HG03469 (cell line): ENCODE measurements at regions not wholly inside any gene's neighbourhood (a gene's known extent, or its start where the extent isn't known, plus 50 kb on each side); places are given as distances from the start of the nearest gene placed in this dataset.

ENCODE experiments used
- ATAC-seq: cut with Tn5 transposase; IDR thresholded peaks from one replicate; pipeline ENCODE4 v1.9.1; 2021; ENCODE audit warnings: mild to moderate bottlenecking, moderate library complexity, moderate number of reproducible peaks; ENCODE audit not compliant: unreplicated experiment

- no peak for ATAC-seq
These were observed 481.4 kb downstream of the COG6 start for GRCh38 chr13:40136896-40137295.

DNA sequence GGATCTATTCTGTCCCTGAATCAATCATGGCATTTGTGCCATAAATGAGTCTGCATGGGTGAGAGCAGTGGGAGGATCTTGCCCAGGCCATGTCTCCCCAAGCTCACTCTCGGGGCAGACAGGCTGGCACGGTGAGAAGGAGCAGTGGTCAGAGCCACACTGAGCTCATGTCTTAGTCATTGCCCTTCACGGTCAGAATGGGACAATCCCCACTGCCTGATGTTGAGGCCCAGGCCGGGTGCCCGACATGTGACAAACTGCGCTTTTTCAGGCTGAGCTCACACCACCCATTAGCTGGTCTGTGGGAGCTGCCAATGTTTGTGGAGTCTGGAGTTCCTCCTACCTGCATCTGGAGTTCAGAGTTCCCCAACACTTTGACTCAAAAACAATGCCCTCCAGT, 481.9 kb downstream of the COG6 start:
- no peak for ATAC-seq

- ATAC-seq: no peak
These were observed 484.5 kb downstream of the COG6 start for GRCh38 chr13:40139896-40140520.

DNA sequence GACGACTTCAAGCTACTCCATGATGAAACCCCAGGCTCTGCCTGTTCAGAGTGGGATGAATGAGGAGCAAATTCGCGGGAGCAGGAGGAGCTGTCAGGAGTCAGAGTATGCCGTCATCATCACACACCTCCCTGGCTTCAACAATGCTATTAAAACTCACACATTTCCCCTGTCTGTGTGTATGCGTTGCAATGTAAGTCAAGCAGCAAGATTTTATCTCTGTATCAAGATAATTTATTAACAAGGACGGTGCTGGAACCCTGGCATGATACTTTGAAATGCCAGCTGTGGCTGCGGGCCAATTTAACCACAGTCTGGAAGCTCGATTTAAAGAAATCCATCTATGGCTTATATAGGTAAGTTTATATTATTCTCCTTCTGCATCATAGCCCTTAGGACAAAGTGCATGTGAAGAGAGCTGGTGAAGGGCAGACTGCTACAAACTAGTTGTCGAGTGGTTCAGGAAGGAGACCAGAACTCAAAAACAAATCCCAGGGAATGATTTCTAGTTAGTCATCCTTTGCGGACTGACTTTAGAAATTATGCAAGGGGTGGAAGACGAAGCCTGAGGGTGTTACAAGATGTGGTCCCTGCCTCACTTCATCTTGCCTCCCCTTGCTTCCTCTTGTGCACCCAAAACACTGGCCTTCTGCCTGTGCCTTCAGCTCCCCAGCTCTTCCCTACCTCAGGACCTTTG, 486.5 kb downstream of the COG6 start:
- no peak for ATAC-seq

- ATAC-seq: no peak
These were observed 487.6 kb downstream of the COG6 start for GRCh38 chr13:40143106-40143505.

DNA sequence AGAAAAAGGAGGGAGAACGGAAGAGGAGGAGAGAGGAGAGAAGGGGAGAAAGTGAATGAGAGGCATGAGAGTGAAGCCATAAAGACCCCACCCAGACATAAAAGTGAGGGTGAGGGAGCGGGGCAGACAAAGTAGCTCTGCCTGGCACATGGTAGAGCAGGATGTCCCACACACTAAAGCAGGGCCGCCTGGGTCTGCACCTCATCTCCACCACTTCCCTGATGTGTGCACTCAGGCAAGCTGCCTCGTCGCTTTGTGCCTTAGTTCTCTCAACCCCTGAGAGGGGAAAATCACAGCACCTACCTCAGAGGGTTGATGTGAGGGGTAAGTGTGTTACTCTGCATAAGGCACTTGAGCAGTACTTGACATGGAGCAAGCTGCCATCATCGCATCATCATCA, 488.1 kb downstream of the COG6 start:
- no peak for ATAC-seq

DNA sequence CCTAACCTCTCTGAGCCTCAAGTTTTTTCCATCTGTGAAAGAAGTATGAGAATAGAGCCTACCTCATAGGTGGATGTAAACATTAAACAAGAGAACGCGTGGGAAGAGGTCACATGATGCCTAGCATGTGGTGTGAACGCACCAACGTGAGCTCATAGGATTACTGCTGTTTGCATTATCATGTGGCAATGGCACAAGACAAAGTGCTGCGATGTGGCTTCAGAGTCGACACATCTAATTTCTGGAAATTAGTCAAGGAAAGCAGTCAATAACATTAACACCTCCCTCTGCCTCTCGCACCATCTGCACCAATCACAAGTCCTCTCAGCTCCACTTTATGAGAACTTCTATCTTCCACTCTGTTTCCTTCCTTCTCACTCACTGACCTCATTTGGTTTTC, 489.7 kb downstream of the COG6 start:
- ATAC-seq: no peak

- no peak for ATAC-seq
These were observed 490.6 kb downstream of the COG6 start for GRCh38 chr13:40146063-40146462.

GRCh38 chr13:40146611-40147117, 491.2 kb downstream of the COG6 start:
- ATAC-seq: no peak

DNA sequence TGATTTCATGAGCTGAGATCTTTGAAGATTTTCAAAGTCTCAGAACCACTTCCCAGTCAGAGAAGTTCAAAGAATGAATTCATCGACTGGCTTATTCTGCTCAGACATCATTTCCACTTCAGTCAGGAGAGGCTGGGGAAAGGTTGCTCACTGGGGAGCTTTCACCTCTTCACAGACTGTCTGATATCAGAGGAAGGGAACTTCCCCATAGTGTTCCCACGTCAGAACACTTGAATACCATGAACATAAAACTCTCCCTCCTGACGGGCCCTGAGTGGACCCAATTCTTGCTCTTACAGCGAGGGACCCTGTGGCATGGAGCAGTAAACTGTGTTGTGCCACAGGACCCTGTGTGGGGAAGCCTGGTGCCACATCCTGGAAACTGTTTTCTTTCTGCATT, 492.6 kb downstream of the COG6 start:
- ATAC-seq: no peak

GRCh38 chr13:40148742-40149141, 493.3 kb downstream of the COG6 start:
- ATAC-seq: no peak

- ATAC-seq: no peak
These were observed 494.3 kb downstream of the COG6 start for GRCh38 chr13:40149611-40150274.

DNA sequence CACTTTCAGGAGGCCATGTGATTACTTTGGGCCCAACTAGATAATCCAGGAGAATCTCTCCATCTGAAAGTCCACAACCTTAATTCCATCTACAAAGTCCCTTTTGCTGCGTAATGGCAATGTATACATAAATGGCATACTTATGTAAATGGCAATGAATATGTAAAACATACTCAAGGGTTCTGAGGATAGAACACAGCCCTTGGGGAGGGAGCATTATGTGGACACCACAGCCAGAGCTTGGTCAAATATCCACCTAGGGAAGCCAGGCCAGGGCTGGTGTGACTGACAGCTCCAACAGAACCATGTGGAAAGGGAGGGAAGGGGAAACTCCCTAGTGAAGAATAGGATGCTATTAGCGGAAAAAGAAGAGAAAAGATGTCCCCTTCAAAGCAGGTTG, 496.2 kb downstream of the COG6 start:
- ATAC-seq: no peak

GRCh38 chr13:40152145-40152544, 496.7 kb downstream of the COG6 start:
- ATAC-seq: no peak

GRCh38 chr13:40152922-40153321, 497.5 kb downstream of the COG6 start:
- no peak for ATAC-seq

DNA sequence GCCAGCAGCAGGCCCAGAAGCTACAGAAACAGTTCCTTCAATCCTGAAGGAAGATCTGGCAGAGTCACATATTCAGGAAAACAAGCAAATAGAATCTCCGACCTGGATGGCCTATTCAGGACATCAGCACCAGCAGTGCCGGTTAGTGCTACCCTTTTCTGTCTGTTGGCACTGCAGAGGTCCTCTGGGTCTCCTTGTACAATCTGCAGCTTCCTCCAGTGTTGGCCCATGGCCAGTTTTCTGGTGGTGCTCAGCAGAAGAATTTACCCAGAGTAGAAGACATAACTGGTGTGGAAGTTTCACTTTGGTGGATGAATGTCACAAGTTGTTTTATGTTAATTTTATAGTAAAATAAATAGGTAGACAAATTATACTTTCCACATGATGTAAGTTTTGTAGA, 498.1 kb downstream of the COG6 start:
- no peak for ATAC-seq

GRCh38 chr13:40155201-40155600, 499.7 kb downstream of the COG6 start:
- no peak for ATAC-seq

DNA sequence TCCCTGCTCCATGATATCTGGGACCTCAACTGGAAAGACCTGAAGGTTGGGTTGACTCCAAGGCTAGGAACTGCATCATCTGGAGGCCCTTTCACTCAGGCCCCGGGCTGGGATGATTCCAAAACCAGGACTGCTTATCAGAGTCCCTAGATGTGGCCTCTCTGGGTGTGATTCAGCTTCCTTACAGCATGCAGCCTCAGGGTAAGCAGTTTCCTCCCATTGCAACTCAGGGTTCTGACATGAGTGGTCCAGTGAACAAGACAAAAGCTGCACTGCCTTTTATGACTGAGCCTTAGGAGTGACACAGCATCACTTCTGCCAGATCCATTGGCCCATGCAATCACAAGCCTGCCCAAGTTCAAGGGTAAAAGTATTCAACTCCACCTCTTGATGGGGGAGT, 502.8 kb downstream of the COG6 start:
- ATAC-seq: no peak

DNA sequence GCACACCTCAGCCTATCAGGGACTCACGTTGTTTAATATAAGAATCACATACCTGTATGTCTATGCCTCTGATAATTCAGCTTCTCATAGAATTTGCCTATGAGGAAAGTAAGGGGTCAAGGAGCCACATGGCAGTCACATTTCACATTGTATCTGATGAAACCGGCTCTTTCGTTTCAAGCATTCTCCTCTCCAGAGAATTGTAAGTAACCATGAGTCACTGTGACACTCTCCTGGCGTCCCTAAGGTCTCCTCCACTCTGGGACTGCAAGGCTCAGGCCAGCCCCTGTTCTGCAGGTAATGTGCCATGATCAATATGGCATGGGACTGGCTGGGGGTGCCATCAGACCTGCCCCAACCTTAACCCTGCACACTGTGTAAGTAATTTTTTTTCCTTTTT, 503.3 kb downstream of the COG6 start:
- no peak for ATAC-seq

DNA sequence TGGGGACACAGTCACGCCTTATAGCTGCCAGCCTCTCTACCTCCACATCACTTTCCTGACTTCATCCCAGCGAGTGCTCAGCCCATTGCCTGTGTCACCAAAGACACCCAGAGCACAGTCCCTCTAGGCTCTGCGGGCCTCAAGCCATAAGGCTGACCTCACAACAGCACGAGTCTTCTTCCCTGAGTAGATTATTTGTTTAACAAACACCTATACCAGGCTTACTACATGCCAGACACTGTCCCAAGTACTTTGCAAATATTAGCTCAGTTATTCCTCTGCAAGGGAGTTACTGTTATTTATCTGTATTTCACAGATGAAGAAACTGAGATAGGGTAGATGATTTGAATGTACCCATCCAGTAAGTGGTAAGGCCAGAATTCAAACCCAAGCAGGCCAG, 504.3 kb downstream of the COG6 start:
- no peak for ATAC-seq

DNA sequence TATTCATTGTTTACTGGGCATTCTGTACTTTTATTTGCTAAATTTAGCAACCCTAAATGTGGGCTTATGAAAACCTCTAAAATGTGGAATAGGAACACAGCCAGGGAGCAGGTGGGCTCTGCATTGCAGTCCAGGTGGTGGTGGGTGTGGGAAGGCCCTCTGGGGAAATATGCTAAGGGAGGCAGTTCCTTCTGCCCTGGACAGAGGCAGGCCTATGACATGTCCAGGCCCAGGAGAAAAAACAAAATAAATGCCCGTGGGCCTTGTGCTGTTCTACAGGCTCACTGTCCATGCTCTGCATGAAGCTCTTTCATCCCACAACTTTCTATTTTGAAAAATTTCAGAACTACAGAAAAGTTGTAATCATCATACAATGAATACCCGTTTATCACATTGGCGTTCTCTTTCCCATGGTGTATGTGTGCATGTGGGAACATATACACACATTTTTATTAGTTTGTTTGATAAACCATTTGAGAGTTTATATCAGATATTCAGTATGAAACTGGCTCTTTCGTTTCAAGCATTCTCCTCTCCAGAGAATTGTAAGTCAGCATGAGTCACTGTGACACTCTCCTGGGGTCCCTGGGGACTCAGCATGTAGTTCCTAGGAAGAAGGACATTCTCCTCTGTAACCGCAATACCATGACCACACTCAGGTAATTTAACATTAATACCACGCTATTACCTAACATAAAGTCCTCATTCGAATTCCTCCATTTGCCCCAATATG, 505.3 kb downstream of the COG6 start:
- ATAC-seq: no peak
